GM18511 (cell line): ENCODE measurements at regions not wholly inside any gene's neighbourhood (a gene's known extent, or its start where the extent isn't known, plus 50 kb on each side); places are given as distances from the start of the nearest gene placed in this dataset.
"Not testable (repeated sequence)": the region's sequence is repeated elsewhere in the genome, so short reads cannot be mapped to it uniquely, and the experiment has no call there.

Experiments
- ATAC-seq: cut with Tn5 transposase; IDR thresholded peaks from one replicate; pipeline ENCODE4 v1.9.1; 2021; ENCODE audit warnings: mild to moderate bottlenecking, moderate library complexity; ENCODE audit not compliant: unreplicated experiment

DNA sequence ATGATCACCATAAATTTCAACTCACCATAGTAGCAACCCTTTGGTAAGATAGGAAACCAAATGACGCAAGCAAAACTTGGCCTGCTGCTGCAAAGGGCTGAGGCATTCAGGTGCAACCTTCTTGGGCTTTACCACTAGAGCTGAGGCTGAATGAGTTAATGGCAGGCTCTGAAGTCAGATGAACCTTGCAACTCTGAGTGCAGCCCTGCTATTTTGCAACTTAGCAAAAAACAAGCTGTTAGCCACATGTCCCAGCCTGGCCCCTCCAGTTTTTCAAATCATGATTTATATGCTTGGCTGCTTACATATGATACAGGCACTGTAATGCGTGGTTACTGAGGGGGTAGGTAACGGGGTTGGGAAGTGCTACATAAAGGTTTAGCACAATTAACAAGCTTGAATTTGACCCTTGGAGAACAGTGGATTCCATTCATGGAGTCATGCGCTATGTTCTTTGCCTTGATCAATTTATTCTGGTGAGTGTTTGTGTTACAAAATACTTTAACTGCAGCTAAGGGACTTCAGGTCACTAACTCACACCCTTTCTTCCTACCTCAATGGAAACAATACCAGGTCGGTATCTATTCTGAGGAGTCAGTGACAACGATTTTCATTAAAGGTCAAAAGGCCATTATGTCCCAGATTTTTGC is 80.5 kb upstream of the PPARGC1A start:
- no peak for ATAC-seq

DNA sequence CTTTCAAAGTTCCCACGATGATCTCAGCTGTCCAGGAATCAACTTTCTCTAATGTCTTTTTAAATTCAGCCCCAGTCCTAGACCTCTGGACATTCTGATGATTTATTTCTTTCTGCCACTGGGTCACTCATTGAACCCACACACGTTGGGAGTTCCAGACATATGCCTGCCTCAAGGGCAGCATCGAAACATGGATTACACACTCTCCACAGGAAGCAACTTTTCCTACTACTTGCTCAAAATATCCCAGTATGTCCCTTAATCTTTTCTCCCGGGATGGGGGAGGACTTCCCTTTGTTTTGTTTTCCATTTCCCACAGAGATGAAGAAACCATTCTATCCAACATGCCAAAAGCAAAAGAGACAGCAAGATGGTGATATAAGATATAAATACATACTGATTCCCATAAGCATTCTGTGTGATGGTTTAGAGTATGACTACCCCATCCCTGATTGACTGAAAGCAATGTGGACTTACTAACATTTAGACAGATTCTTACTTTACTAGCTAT is 79.8 kb upstream of the PPARGC1A start:
- no peak for ATAC-seq

DNA sequence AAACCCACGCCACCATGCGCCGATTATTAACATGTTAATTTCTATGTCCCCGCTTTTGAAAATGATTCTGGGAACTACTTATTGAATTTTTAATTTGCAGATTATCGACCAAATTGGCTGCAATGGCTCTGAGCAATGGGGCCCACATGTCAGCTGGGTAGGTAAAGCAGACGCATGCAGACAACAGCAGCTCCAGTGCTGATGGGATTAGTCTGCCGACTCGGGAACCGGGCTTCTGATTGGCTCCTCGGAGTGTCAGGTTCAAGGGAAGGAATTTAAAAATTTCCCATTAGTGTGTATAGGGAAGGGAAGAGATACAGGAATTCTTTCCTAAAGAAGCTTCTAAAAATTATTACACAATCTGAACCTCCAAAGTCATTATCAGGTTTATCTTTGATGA is 77.4 kb upstream of the PPARGC1A start:
- no peak for ATAC-seq

DNA sequence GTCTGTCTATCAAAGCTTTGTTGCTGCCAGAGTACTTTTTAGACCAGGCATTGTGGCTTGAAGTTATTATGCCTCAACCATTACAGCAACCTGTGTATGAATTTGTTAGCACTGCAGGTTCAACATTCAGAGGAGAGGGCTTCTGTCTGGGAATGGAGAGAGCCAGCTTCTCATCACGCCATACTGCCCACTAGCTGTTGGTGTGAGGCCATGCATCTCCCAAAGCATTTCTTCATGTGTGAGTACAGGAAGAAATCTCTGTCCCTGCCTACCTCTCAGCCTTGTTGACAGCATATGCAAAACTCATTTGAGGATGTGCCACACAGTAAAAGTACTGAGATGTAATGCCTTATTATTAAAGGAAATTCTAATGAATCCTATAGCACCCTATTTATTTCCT is 76.9 kb upstream of the PPARGC1A start:
- no peak for ATAC-seq

DNA sequence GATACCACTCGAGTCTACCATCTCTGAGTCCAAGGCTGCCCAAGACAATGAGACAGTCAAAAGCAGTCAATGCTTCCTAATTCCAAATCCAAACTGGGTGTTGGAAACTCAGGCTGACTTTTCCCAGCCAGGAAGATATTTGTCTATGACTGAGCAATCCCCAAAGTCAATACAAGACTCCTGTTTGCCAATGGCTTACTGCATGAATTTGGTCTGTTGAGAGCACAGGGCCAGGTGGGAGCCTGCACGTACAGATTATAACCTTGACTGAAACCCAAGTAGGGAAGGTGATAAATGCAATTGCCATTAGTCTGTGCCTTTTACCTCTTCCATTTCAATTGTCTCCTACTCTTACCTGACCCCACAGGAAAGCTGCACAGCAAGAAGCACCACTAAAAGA is 72.6 kb upstream of the PPARGC1A start:
- ATAC-seq: no peak

DNA sequence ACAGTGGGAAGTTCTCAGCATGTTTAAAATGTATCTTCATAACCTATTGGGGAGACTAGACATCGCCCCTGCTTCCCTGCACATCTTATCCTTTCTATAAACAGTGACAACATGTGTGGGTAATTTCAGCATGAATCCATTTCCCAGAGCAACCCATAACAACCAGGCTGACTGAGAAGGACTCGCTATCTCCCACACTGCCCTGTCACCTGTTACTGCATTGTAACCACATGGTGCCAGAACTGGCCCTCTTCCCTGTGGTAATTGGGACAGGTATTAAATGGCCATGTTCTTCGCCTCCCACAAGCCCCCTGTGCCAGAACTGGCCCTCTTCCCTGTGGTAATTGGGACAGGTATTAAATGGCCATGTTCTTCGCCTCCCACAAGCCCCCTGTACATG is 71.5 kb upstream of the PPARGC1A start:
- ATAC-seq: not testable (repeated sequence)

DNA sequence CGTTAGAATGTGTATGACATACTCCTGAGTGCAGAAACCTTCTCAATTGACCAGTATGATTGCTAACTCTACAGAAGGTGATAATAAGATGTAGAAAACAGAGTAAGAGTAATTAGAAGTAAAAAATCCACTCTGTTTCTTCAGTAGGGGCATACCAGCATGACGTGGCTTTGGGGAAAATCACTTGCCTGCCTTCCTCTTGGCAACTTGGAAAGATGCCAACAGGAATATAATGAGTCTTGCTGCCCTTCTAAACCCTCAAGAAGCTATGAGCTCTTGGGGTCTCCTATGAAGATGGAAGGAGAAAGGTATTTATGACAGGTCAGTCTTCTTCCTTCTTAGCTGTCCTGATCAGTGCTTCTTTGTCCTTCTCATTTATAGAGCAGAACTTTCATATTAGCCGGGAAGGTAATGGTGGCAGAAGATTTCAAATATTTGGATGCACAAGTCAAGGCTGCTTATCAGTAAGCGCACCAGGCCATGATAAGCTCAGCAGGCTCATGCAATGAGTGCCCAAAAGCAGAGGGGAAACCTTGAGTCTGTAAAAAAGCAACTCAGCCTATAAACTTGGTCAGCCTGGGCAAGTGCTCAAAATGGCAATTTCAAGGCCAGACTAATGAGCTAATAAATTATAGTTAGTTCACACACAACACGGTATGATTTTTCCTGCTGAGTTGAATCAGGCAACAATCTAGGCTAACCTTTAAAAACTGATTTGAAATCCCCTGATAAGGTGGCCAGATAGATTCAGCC is 69.7 kb upstream of the PPARGC1A start:
- no peak for ATAC-seq

DNA sequence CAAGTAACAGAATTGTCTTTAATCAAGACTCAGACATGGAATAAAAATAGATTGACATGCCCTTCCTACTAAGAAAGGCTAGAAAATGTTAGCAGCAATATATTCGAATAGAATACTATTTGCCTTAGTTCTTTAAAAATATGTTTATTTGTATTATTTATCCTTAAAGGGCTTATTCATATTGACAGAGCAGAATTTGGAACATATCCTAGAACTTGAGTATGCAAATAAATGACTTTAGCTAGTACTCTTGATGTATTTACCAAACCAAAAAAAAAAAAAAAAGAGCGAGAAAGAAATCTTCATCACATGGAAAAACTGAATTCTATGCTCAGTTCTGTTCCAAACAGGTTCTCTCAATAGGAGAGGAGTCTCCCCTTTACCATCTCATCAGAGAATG is 68.9 kb upstream of the PPARGC1A start:
- ATAC-seq: no peak

DNA sequence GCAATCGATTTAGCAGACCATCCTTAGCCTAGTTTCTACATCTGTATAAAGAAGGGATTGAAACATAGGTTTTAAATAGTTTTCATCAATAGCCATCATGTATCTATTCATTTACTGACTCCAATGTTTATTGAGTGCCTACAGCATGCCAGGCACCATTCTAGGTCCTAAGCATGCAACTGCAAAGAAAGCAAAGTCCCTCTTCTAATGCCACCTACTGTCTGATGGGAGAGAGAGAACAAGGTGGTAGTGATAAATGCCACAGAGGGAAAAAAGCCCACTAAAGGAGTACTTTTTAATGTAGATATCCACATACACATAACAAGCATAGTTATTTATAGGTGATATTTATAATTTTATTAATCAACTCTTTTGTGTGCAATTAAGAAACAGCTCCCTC is 67.6 kb upstream of the PPARGC1A start:
- ATAC-seq: no peak

DNA sequence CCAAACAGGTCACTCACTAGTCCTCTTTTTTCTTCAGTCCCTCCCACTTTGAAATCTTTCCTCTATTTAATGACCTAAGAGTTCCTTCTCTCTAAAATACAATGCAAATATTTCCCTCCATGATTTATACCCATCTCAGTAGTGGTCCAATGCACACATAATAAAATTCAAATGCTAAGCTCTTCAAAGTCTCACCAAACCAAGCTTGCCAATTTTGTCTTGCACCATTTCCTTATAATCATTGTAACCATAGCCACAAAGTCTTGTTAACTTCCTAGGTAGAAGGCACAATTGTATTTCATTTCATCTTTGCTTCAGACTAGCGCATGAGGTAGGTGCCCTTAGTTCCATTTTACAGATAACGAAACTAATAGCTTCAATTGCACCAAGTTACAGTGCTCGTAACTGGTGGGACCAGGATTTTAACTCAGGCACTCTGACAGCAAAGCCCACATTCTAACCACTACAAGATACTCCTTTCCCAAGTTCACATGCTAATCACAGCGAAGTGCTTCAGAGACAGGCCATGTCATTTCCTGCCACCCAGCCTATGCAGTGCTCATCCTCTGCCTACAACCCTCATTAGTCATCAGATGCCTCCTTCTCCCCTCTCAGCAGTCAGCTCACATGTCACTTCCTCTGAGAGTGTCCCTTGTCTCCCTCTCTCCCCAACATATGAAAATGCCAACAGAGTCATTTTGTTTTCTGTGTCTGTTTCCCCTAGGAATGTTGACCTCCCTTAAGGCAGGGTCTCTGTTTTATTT is 66.9 kb upstream of the PPARGC1A start:
- no peak for ATAC-seq

DNA sequence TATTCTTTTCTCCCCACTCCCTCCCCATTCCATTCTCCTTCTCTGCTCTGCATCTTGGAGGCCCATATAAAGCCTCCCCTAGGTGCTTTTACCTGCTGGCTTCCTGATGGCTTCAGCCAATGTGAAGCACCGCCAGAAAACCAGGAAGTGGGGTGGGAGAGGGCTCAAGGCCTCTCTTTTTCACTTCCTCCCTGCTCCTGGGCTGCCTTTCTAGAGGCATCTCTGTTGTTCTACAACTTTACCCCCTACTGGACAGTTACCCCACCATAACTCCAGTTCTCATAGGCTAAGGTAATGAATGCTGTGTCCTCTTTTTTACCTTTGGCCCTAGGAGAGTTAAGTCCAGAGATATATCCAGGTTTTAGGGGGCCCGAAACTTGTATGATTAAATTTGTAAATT is 62.4 kb upstream of the PPARGC1A start:
- ATAC-seq: no peak

DNA sequence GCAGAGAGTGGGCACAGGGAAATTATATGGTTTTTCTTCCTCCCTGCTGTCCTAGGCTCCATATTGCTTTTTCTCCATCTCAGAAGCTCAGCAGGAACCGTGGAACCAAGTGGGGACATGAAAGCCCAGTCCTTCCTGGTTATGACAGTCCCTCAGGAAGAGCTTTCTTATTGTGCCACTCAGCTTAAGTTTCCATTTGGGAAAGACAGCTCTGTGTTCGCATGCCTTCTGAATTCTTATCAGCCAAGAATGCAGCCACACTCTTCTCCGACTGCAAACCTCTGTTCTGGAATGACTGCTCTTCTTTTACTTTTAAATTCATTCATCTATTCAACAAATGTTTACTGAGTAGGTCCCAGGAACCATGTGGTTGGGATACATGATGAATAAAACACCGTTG is 58.0 kb upstream of the PPARGC1A start:
- no peak for ATAC-seq

DNA sequence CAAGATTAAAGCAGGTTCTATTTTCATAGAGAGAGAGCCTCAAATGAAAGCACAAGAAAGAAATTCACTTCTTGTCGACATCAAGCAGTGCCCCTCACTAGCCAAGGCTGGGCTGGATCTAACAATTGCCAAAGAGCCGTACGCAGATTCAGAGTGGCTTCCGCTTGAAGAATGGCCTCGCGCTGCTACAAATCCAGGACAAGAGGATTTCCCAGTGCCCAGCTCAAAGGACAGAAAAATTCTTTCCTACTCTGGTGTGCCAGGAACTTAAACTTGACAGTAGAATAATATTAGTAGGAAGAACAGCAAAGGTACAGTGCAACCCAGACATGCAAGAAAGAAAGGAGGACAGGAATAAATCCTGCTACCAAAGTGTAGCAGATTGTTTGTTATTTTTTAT is 56.5 kb upstream of the PPARGC1A start:
- ATAC-seq: no peak

DNA sequence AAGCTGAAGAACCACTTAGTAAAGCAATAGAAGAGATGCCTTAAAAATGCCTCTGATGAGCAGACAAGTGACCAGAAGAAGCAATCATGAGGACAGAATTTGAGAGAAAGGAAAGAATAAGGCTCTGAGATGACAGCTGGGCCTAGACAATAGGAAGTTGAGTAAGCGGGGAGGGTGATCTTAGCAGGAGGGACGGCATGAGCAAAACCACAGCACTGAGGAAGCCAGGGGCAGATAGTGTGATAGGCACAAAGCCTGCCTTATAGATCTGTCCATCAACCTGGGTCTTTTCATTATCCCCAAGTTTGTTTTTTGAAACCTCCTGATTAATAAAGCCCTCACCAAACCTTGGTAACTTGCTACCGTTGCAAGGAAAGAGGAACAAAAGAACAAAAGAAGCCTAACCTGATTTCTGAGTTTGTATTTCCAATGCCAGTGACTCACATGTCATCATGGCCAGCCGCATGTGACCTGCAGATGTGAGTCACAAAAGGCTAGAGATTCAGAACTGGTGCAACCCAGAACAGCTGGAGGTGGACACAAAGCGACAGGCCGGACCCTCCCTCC is 55.7 kb upstream of the PPARGC1A start:
- peak; percentile 71 for ATAC-seq

DNA sequence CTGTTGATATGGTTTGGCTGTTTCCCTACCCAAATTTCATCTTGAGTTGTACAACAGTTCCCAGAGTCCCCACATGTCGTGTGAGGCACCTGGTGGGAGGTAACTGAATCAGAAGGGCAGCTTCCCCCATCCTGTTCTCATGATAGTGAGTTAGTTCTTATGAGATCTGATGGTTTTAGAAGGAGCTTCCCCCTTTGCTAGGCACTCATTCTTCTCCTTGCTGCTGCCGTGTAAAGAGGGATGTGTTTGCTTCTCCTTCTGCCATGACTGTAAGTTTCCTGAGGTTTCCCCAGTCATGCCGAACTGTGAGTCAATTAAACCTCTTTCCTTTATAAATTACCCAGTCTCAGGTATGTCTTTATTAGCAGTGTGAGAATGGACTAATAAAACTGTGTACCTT is 54.7 kb upstream of the PPARGC1A start:
- not testable (repeated sequence) for ATAC-seq

DNA sequence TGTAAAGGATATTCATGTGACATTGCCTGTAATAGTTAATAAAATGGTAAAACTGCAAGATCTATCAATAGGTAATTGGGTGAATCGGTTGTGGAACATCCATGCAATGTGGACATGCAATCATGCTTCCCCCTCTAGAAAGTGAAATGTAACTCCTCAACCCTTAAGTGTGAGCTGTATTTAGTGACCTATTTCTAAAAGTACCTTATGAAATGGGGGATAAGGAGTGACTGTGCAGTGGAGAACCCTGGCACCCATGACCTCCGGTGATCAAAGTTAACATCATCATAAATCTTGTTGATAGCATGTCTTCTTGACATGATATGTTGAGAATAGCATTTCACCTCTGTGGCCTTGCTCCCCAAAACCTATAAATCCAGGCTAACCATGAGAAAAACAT is 53.6 kb upstream of the PPARGC1A start:
- ATAC-seq: no peak

DNA sequence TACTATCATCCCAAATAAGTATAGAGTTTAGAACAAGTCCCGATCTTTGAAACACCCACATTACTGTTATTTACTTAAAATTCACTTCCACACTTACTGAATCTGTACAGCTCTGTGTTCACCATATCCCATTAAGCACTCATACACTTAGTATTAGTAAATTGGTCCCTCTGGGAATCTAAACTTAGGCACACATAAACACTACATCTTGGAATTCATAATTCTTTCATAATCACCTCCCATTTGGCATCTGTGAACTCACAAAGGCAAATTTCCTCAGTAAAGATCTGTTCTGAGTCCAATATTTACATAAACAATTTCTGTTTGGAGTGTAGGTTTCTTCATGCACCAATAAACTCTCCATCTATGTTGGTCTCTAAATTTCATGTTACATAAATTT is 52.6 kb upstream of the PPARGC1A start:
- no peak for ATAC-seq
